Endothelial cell of umbilical vein (primary cell): ENCODE measurements at regions not wholly inside any gene's neighbourhood (a gene's known extent, or its start where the extent isn't known, plus 50 kb on each side); places are given as distances from the start of the nearest gene placed in this dataset.

Experiments used
- BruUV-seq: library from RNA; stranded (reverse); fragments of 400-500 nt; replicated peaks from 2 replicates; lab custom pipeline; 2021; lab: Mats Ljungman, UMichigan
- CTCF ChIA-PET: fragments of 300-600, 350-600 bp; sonication (Branson Sonifier 250); formaldehyde crosslinking; loops from one replicate; lab custom pipeline; 2021; ENCODE audit warnings: antibody characterized with exemption, inconsistent platforms; lab: Charles Lee
- POLR2A ChIA-PET: fragments of 300-600, 350-600 bp; sonication (Branson Sonifier 250); formaldehyde crosslinking; loops from one replicate; lab custom pipeline; 2021; ENCODE audit warnings: antibody characterized with exemption, inconsistent platforms; lab: Charles Lee
- DNase-seq: peaks from one replicate; pipeline ENCODE4 v3.0.0-alpha.2; 2011; ENCODE audit warnings: low read depth, low spot score
- FAIRE-seq: peaks from 2 replicates; lab custom pipeline; 2011; peaks lifted over from hg19 to GRCh38; lab: Jason Lieb, UNC
- H2AFZ ChIP-seq: 2 replicates; pipeline ENCODE4 v1.6.0; 2012; ENCODE audit warnings: low read depth, low read length, control low read depth, inconsistent platforms
- H3K27ac ChIP-seq: 2 replicates; pipeline ENCODE4 v1.5.1; 2011; ENCODE audit warnings: low read depth, mild to moderate bottlenecking, control low read depth, low read length, moderate library complexity; ENCODE audit not compliant: insufficient read depth
- H3K27me3 ChIP-seq, 2 experiments: 2 replicates each; pipeline versions ENCODE4 v1.6.0 to v1.6.1; 2011; ENCODE audit warnings: low read length in 2 of 2, mixed read lengths in 1 of 2; ENCODE audit not compliant: control insufficient read depth in 2 of 2, insufficient read depth in 2 of 2
- H3K36me3 ChIP-seq, 2 experiments: 2 replicates in 1 of 2; 3 replicates in 1 of 2; pipeline ENCODE4 v1.5.1; 2011; ENCODE audit warnings: low read length in 2 of 2, mild to moderate bottlenecking in 1 of 2, moderate library complexity in 1 of 2; ENCODE audit not compliant: control insufficient read depth in 2 of 2, insufficient read depth in 2 of 2; ENCODE audit errors: extremely low read depth in 1 of 2
- H3K4me1 ChIP-seq: 3 replicates; pipeline ENCODE4 v1.5.1; 2011; ENCODE audit warnings: mild to moderate bottlenecking, low read length; ENCODE audit not compliant: control insufficient read depth, insufficient read depth; ENCODE audit errors: extremely low read depth
- H3K4me2 ChIP-seq: 2 replicates; pipeline ENCODE4 v1.6.1; 2011; ENCODE audit warnings: low read length, control low read depth, mixed read lengths; ENCODE audit not compliant: insufficient read depth
- H3K4me3 ChIP-seq, 3 experiments: fragments of 200-600 bp in 1 of 3; sonication (generic), shearing (Covaris generic) in 1 of 3; replicated peaks in 1 of 3; 2 replicates each; pipeline ENCODE4 v1.5.1; 2011 to 2016; ENCODE audit warnings: control low read depth in 3 of 3, low read length in 3 of 3, mild to moderate bottlenecking in 2 of 3, inconsistent platforms in 1 of 3, low read depth in 1 of 3, moderate library complexity in 1 of 3; ENCODE audit not compliant: insufficient read depth in 1 of 3
- H3K79me2 ChIP-seq: 2 replicates; pipeline ENCODE4 v1.6.0; 2012; ENCODE audit warnings: low read length, inconsistent platforms; ENCODE audit not compliant: control insufficient read depth, insufficient read depth
- H3K9ac ChIP-seq: replicated peaks from 2 replicates; pipeline ENCODE3; 2011; ENCODE audit warnings: low read length, control low read depth; ENCODE audit not compliant: insufficient read depth; ENCODE audit errors: extremely low read depth
- H3K9me1 ChIP-seq: replicated peaks from 3 replicates; pipeline ENCODE4 v1.6.0; 2011; ENCODE audit warnings: mild to moderate bottlenecking, low read length; ENCODE audit not compliant: control insufficient read depth, insufficient read depth; ENCODE audit errors: extremely low read depth
- H3K9me3 ChIP-seq: replicated peaks from 2 replicates; pipeline ENCODE4 v1.5.1; 2012; ENCODE audit warnings: low read length, inconsistent platforms; ENCODE audit not compliant: control insufficient read depth, insufficient read depth
- H4K20me1 ChIP-seq: replicated peaks from 2 replicates; pipeline ENCODE3; 2011; ENCODE audit warnings: mild to moderate bottlenecking, low read length; ENCODE audit not compliant: control insufficient read depth, insufficient read depth; ENCODE audit errors: extremely low read depth
- EZH2 ChIP-seq: IDR thresholded peaks from 2 replicates; pipeline ENCODE4 v1.6.1; 2012; ENCODE audit warnings: borderline replicate concordance, low read depth, mild to moderate bottlenecking, moderate library complexity, low read length, inconsistent platforms; ENCODE audit not compliant: severe bottlenecking
- FOS ChIP-seq: IDR thresholded peaks from 2 replicates; pipeline ENCODE4 v1.6.1; 2011; ENCODE audit warnings: mild to moderate bottlenecking, low read length, moderate library complexity, borderline replicate concordance; ENCODE audit not compliant: insufficient read depth
- GATA2 ChIP-seq: IDR thresholded peaks from 2 replicates; pipeline ENCODE4 v1.7.0; 2011; ENCODE audit warnings: low read depth, mild to moderate bottlenecking, moderate library complexity, mixed read lengths, low read length; ENCODE audit not compliant: insufficient read length, insufficient read depth
- JUN ChIP-seq: IDR thresholded peaks from 2 replicates; pipeline ENCODE4 v1.6.1; 2011; ENCODE audit warnings: borderline replicate concordance, low read depth; ENCODE audit not compliant: insufficient read length, insufficient read depth
- MYC ChIP-seq: IDR thresholded peaks from one replicate; pipeline ENCODE4 v1.6.1; 2011; ENCODE audit warnings: mild to moderate bottlenecking, low read depth, low read length
- POLR2A ChIP-seq: IDR thresholded peaks from 2 replicates; pipeline ENCODE4 v1.6.1; 2012; ENCODE audit warnings: low read depth, mild to moderate bottlenecking, control low read depth, low read length
- POLR2AphosphoS5 ChIP-seq: IDR thresholded peaks from 2 replicates; pipeline ENCODE4 v1.6.1; 2012; ENCODE audit warnings: low read depth, mild to moderate bottlenecking, control low read depth, low read length, moderate library complexity; ENCODE audit not compliant: insufficient read depth
- dilution Hi-C: fragments of 300-500 bp; cut with MboI; formaldehyde crosslinking; loops from one replicate; pipeline ENCODE4 v1.15.0; 2019; ENCODE audit warnings: low sequenced_read_pairs; ENCODE audit not compliant: extremely low pct_ligation_motif_present
- intact Hi-C: fragments of 100-400 bp; cut with micrococcal nuclease; formaldehyde crosslinking; loops from one replicate; pipeline ENCODE4 v1.10.0; 2022
- TF ChIP-seq, protein P1 (sequence below), 2 donors: IDR thresholded peaks; 1 replicate in 1 of 2; 2 replicates in 1 of 2; pipeline ENCODE4 v1.5.1; 2011; ENCODE audit warnings: low read length in 2 of 2, mild to moderate bottlenecking in 2 of 2, moderate library complexity in 2 of 2, control low read depth in 1 of 2, inconsistent platforms in 1 of 2, low read depth in 1 of 2; ENCODE audit not compliant: insufficient read depth in 1 of 2; ENCODE audit errors: extremely low read depth in 1 of 2
- TF ChIP-seq, protein P2 (sequence below): IDR thresholded peaks from 2 replicates; pipeline ENCODE4 v1.6.1; 2011; ENCODE audit not compliant: insufficient read depth, insufficient read length

DNA sequence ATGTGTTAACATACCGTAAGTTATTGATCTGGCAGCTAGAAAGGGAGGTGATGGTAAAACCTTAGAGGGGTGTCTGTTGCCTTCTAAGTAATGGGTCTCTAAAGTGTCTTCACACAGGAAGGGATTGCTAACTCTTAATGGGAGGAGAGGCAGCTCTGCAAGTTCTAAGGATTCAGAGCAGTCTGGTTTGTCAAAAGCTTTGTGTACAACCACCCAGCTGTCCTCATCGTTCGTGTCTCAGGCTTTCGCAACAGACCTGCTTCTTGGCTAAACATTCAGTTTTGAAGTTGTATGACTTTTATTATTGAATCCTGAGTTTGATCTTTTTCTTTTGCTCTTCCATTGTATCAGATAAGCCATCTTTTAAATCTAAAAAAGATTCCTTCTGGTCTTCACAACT is 404.9 kb downstream of the SQOR start:
- H3K27me3 ChIP-seq: peaks cover 0 to 1% of the 10 kb centered on the region in 2 experiments
- no peak overlapping the region for H3K4me3 ChIP-seq
- H3K4me1 ChIP-seq: no peaks in the 10 kb centered on the region
- DNase-seq (no peak), FAIRE-seq (no peak)
- H3K4me2 ChIP-seq: no peak overlapping the region
- no peaks in the 10 kb centered on the region for H3K9me3 ChIP-seq
- ChIA-PET CTCF (interaction anchor here (1.5 kb wide), 1 partner anchor 16 kb away, joined by 3 read pairs; no protein-coding TSS in a partner anchor), POLR2A (no interaction called here)
- H4K20me1 ChIP-seq: no peaks in the 10 kb centered on the region
- intact Hi-C loops (no loop called here), dilution Hi-C loops (no loop called here)
- H3K9me1 ChIP-seq: no peaks in the 10 kb centered on the region
- no TSS peak for BruUV-seq
- TF ChIP-seq JUN (no peak), EZH2 (no peak), GATA2 (no peak), MYC (no peak), POLR2AphosphoS5 (no peak), POLR2A (no peak), FOS (no peak)
- TF ChIP-seq, protein P1, sequence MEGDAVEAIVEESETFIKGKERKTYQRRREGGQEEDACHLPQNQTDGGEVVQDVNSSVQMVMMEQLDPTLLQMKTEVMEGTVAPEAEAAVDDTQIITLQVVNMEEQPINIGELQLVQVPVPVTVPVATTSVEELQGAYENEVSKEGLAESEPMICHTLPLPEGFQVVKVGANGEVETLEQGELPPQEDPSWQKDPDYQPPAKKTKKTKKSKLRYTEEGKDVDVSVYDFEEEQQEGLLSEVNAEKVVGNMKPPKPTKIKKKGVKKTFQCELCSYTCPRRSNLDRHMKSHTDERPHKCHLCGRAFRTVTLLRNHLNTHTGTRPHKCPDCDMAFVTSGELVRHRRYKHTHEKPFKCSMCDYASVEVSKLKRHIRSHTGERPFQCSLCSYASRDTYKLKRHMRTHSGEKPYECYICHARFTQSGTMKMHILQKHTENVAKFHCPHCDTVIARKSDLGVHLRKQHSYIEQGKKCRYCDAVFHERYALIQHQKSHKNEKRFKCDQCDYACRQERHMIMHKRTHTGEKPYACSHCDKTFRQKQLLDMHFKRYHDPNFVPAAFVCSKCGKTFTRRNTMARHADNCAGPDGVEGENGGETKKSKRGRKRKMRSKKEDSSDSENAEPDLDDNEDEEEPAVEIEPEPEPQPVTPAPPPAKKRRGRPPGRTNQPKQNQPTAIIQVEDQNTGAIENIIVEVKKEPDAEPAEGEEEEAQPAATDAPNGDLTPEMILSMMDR (IDR thresholded peaks at IDR 0.05; ENCODE audit: extremely low read depth in 1 of 2, insufficient read depth in 1 of 2, low read depth in 1 of 2, low read length in 2 of 2): no peak
- TF ChIP-seq, protein P2, sequence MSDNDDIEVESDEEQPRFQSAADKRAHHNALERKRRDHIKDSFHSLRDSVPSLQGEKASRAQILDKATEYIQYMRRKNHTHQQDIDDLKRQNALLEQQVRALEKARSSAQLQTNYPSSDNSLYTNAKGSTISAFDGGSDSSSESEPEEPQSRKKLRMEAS: no peak
- H3K36me3 ChIP-seq: no peaks in the 10 kb centered on the region
- no peak overlapping the region for H3K27ac ChIP-seq
- H3K9ac ChIP-seq: no peak overlapping the region
- H3K79me2 ChIP-seq: no peaks in the 10 kb centered on the region
- H2AFZ ChIP-seq: no peak overlapping the region
